Left lung (tissue), 4 donors: ENCODE measurements at regions not wholly inside any gene's neighbourhood (a gene's known extent, or its start where the extent isn't known, plus 50 kb on each side); places are given as distances from the start of the nearest gene placed in this dataset.

ENCODE experiments used
- ATAC-seq: fragments of 200-7000 bp; cut with Tn5 transposase; one replicate; pipeline ENCODE4 v1.9.1; 2020; ENCODE audit warnings: moderate library complexity
- DNase-seq, 4 donors: peaks; one replicate each; pipeline ENCODE4 v3.0.0-alpha.2; 2013 to 2020
- H3K27ac ChIP-seq, 2 donors: fragments of 200-600 bp; sonication (generic) in 1 of 2; one replicate each; pipeline versions ENCODE4 v1.5.0 to v1.8.0; 2020 to 2021
- H3K27me3 ChIP-seq, 2 donors: fragments of 200-600 bp; sonication (generic) in 1 of 2; one replicate each; pipeline versions ENCODE4 v1.5.0 to v1.8.0; 2020 to 2021
- H3K36me3 ChIP-seq, 2 donors: fragments of 200-600 bp; sonication (generic) in 1 of 2; one replicate each; pipeline versions ENCODE4 v1.5.0 to v1.8.0; 2020 to 2021
- H3K4me1 ChIP-seq, 2 donors: fragments of 200-600 bp; one replicate each; pipeline ENCODE4 v1.8.0; 2021
- H3K4me3 ChIP-seq, 2 donors: fragments of 200-600 bp; sonication (generic) in 1 of 2; one replicate each; pipeline versions ENCODE4 v1.5.0 to v1.8.0; 2020 to 2021; ENCODE audit warnings: mild to moderate bottlenecking in 1 of 2
- H3K9me3 ChIP-seq, 2 donors: fragments of 200-600 bp; sonication (generic) in 1 of 2; one replicate each; pipeline versions ENCODE4 v1.5.0 to v1.8.0; 2020 to 2021
- intact Hi-C, 2 donors: fragments of 100-400 bp; cut with DNase I; formaldehyde crosslinking; loops; one replicate each; pipeline versions ENCODE4 v1.11.2 to v1.14.2; 2022
- TF ChIP-seq, protein P1 (sequence below), 2 donors: fragments of 200-600 bp; sonication (generic) in 1 of 2; IDR thresholded peaks; one replicate each; pipeline versions ENCODE4 v1.5.0 to v1.8.0; 2021; ENCODE audit warnings: antibody characterized with exemption in 2 of 2
- donor health status: DM: no; HTN: yes; CAD: no.
- donor health status: DM: no; HTN: no; CAD: no.

- Histone ChIP-seq H3K9me3 (no peaks in the 10 kb centered on the region), H3K4me1 (no peaks in the 10 kb centered on the region), H3K27me3 (no peaks in the 10 kb centered on the region), H3K4me3 (no peak overlapping the region), H3K27ac (no peak overlapping the region), H3K36me3 (no peaks in the 10 kb centered on the region)
- intact Hi-C loops = no loop called here
- no peak for DNase-seq
- TF ChIP-seq, protein P1, sequence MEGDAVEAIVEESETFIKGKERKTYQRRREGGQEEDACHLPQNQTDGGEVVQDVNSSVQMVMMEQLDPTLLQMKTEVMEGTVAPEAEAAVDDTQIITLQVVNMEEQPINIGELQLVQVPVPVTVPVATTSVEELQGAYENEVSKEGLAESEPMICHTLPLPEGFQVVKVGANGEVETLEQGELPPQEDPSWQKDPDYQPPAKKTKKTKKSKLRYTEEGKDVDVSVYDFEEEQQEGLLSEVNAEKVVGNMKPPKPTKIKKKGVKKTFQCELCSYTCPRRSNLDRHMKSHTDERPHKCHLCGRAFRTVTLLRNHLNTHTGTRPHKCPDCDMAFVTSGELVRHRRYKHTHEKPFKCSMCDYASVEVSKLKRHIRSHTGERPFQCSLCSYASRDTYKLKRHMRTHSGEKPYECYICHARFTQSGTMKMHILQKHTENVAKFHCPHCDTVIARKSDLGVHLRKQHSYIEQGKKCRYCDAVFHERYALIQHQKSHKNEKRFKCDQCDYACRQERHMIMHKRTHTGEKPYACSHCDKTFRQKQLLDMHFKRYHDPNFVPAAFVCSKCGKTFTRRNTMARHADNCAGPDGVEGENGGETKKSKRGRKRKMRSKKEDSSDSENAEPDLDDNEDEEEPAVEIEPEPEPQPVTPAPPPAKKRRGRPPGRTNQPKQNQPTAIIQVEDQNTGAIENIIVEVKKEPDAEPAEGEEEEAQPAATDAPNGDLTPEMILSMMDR (IDR thresholded peaks at IDR 0.05) = no peak
- no peak for ATAC-seq
Measured at GRCh38 chr11:80668039-80668438, 1227.2 kb upstream of the TENM4 start.

GRCh38 chr11:80655834-80656233 is 1215.0 kb upstream of the TENM4 start:
- no peak overlapping the region for H3K27ac ChIP-seq
- intact Hi-C loops = no loop called here
- H3K4me1 ChIP-seq = no peaks in the 10 kb centered on the region
- H3K9me3 ChIP-seq = no peaks in the 10 kb centered on the region
- TF ChIP-seq, protein P1 (IDR thresholded peaks at IDR 0.05) = no peak
- ATAC-seq (no peak), DNase-seq (no peak)
- no peaks in the 10 kb centered on the region for H3K27me3 ChIP-seq
- H3K4me3 ChIP-seq = no peak overlapping the region
- H3K36me3 ChIP-seq = no peaks in the 10 kb centered on the region

GRCh38 chr11:80650966-80651365 is 1210.1 kb upstream of the TENM4 start:
- Histone ChIP-seq H3K27ac (no peak overlapping the region), H3K27me3 (no peaks in the 10 kb centered on the region), H3K36me3 (no peaks in the 10 kb centered on the region), H3K4me3 (no peak overlapping the region), H3K4me1 (no peaks in the 10 kb centered on the region), H3K9me3 (no peaks in the 10 kb centered on the region)
- DNase-seq (no peak), ATAC-seq (no peak)
- TF ChIP-seq, protein P1 (IDR thresholded peaks at IDR 0.05) = no peak
- intact Hi-C loops = no loop called here

DNA sequence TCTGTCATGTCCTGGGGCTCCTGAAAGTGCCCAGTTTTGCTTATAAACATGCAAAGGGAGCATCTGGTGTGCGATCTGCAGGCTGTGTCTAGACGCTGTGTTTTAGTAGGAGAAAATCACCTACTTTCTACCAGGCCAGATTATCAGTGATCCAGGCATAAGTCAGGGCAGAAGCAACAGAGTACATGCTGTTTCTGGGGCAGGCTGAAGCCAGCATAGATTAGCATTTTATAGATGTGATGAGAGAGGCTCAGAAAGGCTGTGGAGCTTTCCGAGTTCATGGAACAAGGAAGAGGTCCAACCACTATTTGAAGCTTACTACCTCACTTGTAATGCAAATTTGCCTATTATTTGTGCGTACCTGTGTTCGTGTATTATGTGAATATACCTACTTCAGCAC is 1208.4 kb upstream of the TENM4 start:
- no peak for ATAC-seq
- intact Hi-C loops = no loop called here

DNA sequence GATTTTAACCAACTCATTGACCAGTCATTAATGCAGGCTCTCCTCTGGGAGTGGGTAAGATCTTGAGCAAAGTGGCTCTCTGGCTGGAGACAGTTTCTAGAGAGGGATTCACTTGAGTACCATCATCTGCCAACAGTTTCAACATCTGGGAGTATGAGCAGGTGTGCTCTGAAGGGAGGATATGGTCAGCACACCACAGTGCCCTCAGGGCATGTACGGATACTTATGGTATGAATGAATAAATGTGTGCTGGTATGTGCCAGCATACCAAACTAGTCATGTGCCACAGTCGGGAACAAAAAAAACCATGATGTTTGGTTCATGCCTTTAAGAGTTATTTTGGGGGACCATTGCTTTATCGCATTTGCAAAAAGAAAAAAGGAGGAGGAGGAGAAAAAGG is 1197.5 kb upstream of the TENM4 start:
- Histone ChIP-seq H3K36me3 (no peaks in the 10 kb centered on the region), H3K27me3 (no peaks in the 10 kb centered on the region), H3K4me1 (no peaks in the 10 kb centered on the region), H3K9me3 (no peaks in the 10 kb centered on the region), H3K27ac (no peak overlapping the region), H3K4me3 (no peak overlapping the region)
- intact Hi-C loops = no loop called here
- TF ChIP-seq, protein P1 (IDR thresholded peaks at IDR 0.05) = no peak
- DNase-seq = no peak
- no peak for ATAC-seq

More for the DNA sequence above, 1208.4 kb upstream of the TENM4 start:
- Histone ChIP-seq H3K36me3 (no peaks in the 10 kb centered on the region), H3K4me3 (no peak overlapping the region), H3K27me3 (no peaks in the 10 kb centered on the region), H3K4me1 (no peaks in the 10 kb centered on the region), H3K27ac (no peak overlapping the region), H3K9me3 (no peaks in the 10 kb centered on the region)
- no peak for DNase-seq
- TF ChIP-seq, protein P1 (IDR thresholded peaks at IDR 0.05) = no peak
